ENCODE measurements at regions not wholly inside any gene's neighbourhood (a gene's known extent, or its start where the extent isn't known, plus 50 kb on each side); places are given as distances from the start of the nearest gene placed in this dataset.
A peak's percentile ranks its signal among the peaks of the same experiment; 100 is the strongest.

DNA sequence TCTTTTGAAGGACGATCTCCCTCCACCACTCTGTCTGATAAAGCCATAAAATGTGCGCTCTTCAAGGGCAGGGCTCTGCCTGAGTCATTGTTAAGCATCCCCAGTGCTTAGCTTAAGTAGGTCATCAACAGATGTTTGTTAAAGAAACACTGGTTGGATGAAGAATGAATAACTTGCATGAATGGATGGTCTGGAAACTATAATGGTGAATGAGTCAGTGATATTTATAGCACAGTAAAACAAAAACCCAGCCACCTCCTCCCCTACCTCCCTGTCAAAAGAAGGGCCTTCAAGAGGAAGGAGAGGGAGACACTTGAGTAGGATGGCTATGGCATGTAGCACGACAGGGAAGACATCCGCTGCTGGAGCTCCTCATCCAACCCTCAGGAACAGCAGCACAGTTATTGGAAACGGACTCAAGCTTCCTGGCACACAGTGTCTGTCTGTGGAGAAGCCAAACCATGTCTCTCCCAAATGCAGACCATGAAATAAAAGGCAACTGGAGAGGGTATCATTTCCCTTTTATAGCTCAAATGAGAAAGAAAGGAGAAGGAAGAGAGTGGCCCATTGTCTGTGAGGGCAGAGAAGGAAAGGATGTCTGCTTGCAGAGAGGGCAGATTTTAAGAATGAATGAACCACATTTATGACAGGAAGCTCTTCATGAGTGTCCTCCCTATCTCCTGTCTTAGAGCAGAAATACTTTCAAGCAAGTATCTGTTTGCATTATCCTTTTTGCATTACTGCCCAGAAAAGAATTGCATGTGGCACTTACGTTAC lies 183.5 kb upstream of the UBL3 start:
- Mint-ChIP-seq H3K9me3 (ENCODE audit: unreplicated experiment) (no peaks in the 10 kb centered on the region), H3K27ac (ENCODE audit: low read depth, unreplicated experiment) (no peak overlapping the region), H3K27me3 (ENCODE audit: insufficient read depth, unreplicated experiment) (no peaks in the 10 kb centered on the region), H3K36me3 (ENCODE audit: insufficient read depth, unreplicated experiment) (no peaks in the 10 kb centered on the region), H3K4me3 (ENCODE audit: unreplicated experiment) (no peak overlapping the region), H3K4me1 (ENCODE audit: insufficient read depth, unreplicated experiment) (peaks cover 13% of the 10 kb centered on the region)
- no TSS peak for BruUV-seq (replicated peaks)
- DNase-seq (ENCODE audit: unreplicated experiment), result peak; percentile 36
- intact Hi-C loops (cut with micrococcal nuclease), result no loop called here
- POLR2A ChIA-PET, result interaction anchor here (0.6 kb wide), 1 partner anchor 209 kb away, joined by 3 read pairs; no protein-coding TSS in a partner anchor
- CTCF ChIA-PET, result interaction anchor here (0.6 kb wide), 1 partner anchor 599 kb away, joined by 4 read pairs; no protein-coding TSS in a partner anchor
- TF ChIP-seq, protein P1, sequence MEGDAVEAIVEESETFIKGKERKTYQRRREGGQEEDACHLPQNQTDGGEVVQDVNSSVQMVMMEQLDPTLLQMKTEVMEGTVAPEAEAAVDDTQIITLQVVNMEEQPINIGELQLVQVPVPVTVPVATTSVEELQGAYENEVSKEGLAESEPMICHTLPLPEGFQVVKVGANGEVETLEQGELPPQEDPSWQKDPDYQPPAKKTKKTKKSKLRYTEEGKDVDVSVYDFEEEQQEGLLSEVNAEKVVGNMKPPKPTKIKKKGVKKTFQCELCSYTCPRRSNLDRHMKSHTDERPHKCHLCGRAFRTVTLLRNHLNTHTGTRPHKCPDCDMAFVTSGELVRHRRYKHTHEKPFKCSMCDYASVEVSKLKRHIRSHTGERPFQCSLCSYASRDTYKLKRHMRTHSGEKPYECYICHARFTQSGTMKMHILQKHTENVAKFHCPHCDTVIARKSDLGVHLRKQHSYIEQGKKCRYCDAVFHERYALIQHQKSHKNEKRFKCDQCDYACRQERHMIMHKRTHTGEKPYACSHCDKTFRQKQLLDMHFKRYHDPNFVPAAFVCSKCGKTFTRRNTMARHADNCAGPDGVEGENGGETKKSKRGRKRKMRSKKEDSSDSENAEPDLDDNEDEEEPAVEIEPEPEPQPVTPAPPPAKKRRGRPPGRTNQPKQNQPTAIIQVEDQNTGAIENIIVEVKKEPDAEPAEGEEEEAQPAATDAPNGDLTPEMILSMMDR (IDR thresholded peaks at IDR 0.05; ENCODE audit: unreplicated experiment), result no peak

DNA sequence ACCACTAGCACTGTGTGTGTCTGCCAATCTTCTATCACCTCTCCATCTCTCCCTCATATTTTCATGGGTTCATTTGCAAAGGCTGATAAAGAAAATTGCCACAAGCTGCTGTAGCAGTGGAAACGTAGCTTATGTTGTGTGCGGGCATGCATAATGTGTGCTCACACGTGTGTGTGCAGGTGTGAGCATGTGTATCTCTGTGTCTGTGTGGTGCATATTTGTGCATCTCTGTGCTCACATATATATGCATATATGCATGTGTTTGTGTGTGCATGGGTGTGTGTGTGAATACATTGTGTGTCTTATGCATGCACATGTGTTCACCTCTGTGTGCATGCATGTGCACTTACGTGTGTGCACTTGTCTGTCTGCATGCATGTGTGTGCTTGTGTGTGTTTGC lies 181.8 kb upstream of the UBL3 start:
- CTCF ChIA-PET, result no interaction called here
- Mint-ChIP-seq H3K36me3 (ENCODE audit: insufficient read depth, unreplicated experiment) (no peaks in the 10 kb centered on the region), H3K4me3 (ENCODE audit: unreplicated experiment) (no peak overlapping the region), H3K27me3 (ENCODE audit: insufficient read depth, unreplicated experiment) (no peaks in the 10 kb centered on the region), H3K4me1 (ENCODE audit: insufficient read depth, unreplicated experiment) (peaks cover 13% of the 10 kb centered on the region), H3K27ac (ENCODE audit: low read depth, unreplicated experiment) (no peak overlapping the region), H3K9me3 (ENCODE audit: unreplicated experiment) (no peaks in the 10 kb centered on the region)
- intact Hi-C loops (cut with micrococcal nuclease), result no loop called here
- POLR2A ChIA-PET, result interaction anchor here (0.7 kb wide), 1 partner anchor 536 kb away, joined by 3 read pairs; no protein-coding TSS in a partner anchor
- BruUV-seq (replicated peaks), result no TSS peak
- no peak for DNase-seq (ENCODE audit: unreplicated experiment)
- TF ChIP-seq, protein P1 (IDR thresholded peaks at IDR 0.05; ENCODE audit: unreplicated experiment), result no peak

DNA sequence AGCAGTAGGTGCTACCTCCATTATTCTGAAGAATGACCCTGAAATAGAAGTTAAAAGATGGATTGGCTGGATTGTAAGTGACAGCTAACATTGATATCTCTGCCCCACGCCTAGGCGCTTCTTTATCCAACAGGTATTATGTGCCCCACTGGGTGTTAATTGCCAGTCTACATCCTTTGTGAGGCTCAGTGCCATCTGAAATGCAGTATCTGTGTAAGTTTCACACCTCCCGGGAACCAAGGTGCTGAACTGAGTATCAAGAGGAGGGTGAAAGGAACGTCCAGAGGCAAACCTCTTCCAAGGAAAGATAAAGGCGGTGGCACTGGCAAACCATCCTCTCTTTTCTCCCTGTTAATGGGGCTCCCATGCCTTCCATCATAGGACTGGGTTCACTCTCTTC lies 181.1 kb upstream of the UBL3 start:
- intact Hi-C loops (cut with micrococcal nuclease), result no loop called here
- TF ChIP-seq, protein P1 (IDR thresholded peaks at IDR 0.05; ENCODE audit: unreplicated experiment), result no peak
- ChIA-PET CTCF (no interaction called here), POLR2A (no interaction called here)
- BruUV-seq (replicated peaks), result no TSS peak
- no peak overlapping the region for H3K27ac Mint-ChIP-seq (ENCODE audit: low read depth, unreplicated experiment)
- DNase-seq (ENCODE audit: unreplicated experiment), result no peak
- no peaks in the 10 kb centered on the region for H3K36me3 Mint-ChIP-seq (ENCODE audit: insufficient read depth, unreplicated experiment)
- H3K27me3 Mint-ChIP-seq (ENCODE audit: insufficient read depth, unreplicated experiment), result no peaks in the 10 kb centered on the region
- H3K4me3 Mint-ChIP-seq (ENCODE audit: unreplicated experiment), result no peak overlapping the region
- peaks cover 13% of the 10 kb centered on the region for H3K4me1 Mint-ChIP-seq (ENCODE audit: insufficient read depth, unreplicated experiment)
- no peaks in the 10 kb centered on the region for H3K9me3 Mint-ChIP-seq (ENCODE audit: unreplicated experiment)

DNA sequence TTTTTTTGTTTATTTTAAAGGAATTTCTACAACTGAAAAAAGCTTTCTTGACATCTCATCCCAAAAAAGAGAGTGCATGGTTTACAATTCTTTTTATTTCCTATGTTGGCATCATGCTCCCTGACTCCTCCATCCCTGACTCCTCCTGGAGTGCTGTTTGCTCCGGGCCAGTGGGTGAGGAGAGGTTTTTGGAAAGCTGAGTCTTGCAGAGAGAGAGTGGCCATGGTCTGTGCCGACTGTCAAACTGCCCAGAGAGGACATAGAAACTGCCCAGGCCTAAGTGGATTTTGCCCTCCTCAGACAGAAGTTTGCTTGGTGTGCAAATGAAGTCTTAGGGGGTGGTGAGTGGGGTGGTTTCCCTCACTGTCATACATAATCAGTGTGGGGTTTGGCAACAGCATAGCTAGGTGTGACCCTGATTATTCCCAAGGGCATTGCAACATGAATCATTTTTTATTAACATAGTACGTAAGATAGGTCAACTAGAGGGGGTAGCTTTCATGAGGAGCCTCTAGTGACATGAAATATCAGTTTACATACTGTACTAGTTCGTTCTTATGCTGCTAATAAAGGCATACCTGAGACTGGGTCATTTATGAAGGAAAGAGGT lies 179.8 kb upstream of the UBL3 start:
- Mint-ChIP-seq H3K27me3 (ENCODE audit: insufficient read depth, unreplicated experiment) (no peaks in the 10 kb centered on the region), H3K4me3 (ENCODE audit: unreplicated experiment) (no peak overlapping the region), H3K9me3 (ENCODE audit: unreplicated experiment) (no peaks in the 10 kb centered on the region), H3K4me1 (ENCODE audit: insufficient read depth, unreplicated experiment) (peaks cover 13% of the 10 kb centered on the region), H3K36me3 (ENCODE audit: insufficient read depth, unreplicated experiment) (no peaks in the 10 kb centered on the region), H3K27ac (ENCODE audit: low read depth, unreplicated experiment) (no peak overlapping the region)
- intact Hi-C loops (cut with micrococcal nuclease), result no loop called here
- ChIA-PET POLR2A (no interaction called here), CTCF (interaction anchor here (0.7 kb wide), 1 partner anchor 1476 kb away, joined by 3 read pairs; no protein-coding TSS in a partner anchor)
- no TSS peak for BruUV-seq (replicated peaks)
- no peak for DNase-seq (ENCODE audit: unreplicated experiment)
- TF ChIP-seq, protein P1 (IDR thresholded peaks at IDR 0.05; ENCODE audit: unreplicated experiment), result no peak

Data from MCF 10A (cell line).